CD4-positive, alpha-beta T cell treated with Interleukin-6 for 4 hours (primary cell): ENCODE measurements at regions not wholly inside any gene's neighbourhood (a gene's known extent, or its start where the extent isn't known, plus 50 kb on each side); places are given as distances from the start of the nearest gene placed in this dataset.
"Not testable (repeated sequence)": the region's sequence is repeated elsewhere in the genome, so short reads cannot be mapped to it uniquely, and the experiment has no call there.

Source experiments
- DNase-seq: peaks from one replicate; pipeline ENCODE4 v3.0.0-alpha.2; 2020; ENCODE audit warnings: mixed read lengths

DNA sequence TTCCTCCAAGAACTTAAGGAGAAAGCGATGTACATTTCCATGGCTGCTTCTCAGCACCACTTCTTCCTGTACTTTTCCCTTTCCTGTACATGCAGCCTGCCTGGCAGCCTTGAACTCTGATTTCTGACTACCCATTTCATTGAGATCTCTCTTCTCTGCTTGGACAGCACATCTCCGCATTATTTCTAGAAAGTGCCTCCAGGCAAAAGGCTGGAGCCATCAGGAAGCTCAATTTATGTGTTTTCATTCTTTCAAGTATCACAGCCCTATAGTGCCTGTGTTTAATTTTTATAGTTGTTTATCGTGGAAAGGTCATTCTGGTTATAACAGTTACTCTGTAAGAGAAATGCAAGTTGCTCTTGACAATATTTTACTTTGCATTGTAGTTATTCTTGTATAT, 688.0 kb upstream of the ANKRD30A start:
- DNase-seq, result no peak

DNA sequence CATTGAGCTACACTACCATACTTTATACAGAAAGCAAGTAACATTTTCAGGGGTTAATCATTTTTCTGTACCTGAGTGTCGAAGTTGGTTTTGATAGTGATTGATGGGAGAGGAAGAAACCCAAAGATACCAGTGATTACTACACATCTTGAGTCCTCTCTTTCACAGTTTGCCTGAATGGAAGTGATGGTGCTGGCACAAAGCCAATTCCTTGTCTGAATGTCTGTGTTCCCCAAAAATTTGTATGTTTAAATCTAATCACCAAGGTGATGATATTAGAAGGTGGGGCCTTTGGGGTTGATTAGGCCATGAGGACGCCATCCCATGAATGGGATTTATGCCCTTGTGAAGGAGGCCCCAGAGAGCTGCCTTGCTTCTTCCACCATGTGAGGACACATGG, 696.9 kb upstream of the ANKRD30A start:
- DNase-seq, result no peak

DNA sequence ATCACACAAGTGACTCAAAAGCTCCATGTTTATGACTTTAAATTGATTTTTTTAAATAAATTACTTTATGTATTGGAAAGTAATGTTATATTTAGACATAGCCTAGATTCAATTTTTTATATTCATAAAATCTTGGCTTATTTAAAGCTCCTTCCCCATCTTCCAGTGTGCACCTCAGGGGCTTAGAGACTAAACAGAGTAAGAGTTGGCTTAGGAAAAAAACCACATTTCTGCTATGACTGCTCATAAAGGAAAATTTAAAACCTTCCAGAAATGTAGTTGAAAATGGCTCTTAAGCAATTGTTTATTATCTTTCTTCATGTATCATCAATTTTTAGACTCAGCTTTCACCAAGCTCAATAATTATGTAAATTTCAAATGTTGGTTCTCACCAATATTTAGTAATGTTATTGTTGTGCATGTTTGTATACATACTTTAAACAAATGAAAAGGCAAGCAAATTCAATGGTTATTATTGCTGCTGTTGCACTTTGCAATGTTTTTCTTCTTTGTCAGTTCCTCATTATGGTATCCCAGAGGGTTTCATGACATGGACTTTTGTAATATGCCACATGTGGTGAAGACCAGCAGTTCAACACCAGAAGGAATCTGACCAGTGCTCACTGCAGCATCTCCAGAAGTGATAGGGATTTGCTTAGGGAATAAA, 700.1 kb upstream of the ANKRD30A start:
- no peak for DNase-seq

DNA sequence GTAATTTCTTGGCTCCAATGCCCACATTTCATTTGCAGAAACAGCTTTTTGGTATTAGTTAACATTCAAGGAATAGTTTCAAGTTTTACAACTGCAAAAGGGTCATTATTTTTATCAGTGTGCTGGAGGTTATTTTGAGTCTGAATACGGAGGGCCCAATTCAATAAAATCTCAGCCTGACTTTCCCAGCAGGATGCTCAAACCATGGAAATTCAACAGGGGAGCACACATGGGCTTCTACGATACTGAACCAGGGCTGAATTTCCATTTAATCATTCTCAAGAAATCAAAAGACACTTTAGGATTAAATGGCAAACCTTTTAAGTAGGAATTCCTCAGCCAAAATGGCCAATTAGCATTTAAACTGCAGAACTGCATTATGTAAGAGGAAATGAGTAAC, 700.9 kb upstream of the ANKRD30A start:
- DNase-seq, result no peak

DNA sequence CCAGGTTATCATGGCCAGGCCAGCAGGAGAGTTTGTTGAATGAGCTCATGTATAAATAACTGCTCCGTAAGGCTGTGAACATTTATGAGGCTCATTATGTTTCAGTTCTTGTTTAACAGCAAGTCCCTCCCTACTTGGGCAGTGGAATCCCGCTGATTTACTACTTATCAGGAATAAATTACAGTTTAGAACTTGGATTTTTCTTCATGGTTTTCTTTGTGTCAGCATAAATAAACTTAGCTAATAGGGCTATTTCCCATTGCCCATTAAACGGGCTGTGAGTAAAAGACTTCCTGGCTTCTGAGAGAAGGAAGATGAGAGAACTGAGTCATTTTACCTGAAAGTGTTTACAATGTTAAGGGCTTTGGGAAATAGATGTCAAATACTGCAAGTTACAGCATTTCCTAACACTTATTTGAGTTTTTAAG, 701.6 kb upstream of the ANKRD30A start:
- DNase-seq, result no peak

DNA sequence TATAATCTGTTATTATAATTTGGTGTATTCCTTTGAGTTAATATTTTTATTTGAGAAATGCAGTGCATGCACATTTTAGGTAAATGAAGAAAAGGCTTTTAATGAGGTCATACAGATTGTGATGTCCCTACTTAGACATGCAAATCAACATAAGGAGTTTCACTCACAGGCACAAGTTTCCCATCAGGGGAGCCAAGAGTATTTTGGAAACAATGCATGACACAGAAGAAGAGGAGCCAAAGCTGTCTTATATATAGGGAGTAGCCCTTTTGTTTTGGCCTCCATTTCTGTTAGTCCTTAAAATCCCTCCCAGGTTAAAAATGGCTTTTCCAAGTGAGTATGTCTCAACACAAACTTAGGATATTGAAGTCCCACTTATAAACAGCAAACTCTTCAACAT, 703.4 kb upstream of the ANKRD30A start:
- DNase-seq, result no peak

DNA sequence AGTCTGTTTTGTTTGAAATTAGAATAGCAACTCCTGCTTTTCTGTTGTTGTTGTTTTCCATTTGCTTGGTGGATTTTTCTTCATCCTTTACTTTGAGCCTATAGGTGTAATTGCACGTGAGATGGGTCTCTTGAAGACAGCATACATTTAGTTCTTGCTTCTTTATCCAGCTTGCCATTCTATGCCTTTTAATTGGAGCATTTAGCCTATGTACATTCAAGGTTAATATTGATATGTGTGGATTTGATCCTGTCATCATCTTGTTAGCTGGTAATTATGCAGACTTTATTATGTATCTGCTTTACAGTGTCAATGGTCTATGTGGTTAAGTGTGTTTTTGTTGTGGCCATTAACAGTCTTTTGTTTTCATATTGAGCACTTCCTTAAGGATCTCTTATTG, 708.9 kb upstream of the ANKRD30A start:
- DNase-seq, result no peak

DNA sequence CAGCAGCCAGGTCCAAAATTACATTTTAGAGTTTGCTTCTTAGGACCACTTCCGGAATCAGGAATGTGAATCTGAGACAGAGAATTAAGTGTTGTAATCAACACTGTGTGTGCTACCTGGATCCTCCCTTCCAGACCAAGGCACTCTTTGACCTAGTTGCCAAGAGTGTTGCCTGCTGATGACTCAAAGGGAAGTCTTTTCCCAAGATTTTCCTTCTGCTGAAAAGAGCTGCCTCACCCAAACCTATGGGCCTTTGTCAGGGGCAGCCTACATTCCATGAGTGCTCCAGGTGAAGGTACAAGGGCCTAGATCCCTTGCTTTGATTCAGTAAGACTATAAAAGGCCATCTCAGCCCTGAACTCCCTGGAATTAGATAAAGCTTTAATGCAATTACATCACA, 712.5 kb upstream of the ANKRD30A start:
- DNase-seq, result no peak

DNA sequence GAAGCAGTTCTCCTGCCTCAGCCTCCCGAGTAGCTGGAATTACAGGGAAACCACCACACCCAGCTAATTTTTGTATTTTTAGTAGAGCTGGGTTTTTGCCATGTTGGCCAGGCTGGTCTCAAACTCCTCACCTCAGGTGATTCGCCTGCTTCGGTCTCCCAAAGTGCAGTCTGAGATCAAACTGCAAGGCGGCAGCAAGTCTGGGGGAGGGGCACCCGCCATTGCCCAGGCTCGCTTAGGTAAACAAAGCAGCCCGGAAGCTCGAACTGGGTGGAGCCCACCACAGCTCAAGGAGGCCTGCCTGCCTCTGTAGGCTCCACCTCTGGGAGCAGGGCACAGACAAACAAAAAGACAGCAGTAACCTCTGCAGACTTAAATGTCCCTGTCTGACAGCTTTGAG, 725.2 kb upstream of the ANKRD30A start:
- DNase-seq, result not testable (repeated sequence)

DNA sequence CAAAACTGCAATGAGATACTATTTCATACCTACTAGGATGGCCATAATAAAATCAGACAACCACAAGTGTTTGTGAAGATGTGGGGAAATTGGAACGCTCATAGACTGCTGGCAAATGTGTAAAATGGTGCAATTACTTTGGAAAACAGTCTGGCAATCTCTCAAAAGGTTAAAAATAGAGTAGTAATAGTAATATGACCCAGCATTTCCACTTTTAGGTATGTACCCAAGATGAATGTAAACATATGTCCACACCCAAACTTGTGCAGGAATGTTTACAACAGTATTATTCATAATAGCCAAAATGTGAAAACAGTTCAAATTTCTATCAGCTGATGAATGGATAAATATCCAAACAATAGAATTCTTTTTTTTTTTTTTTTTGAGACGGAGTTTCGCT, 731.6 kb upstream of the ANKRD30A start:
- no peak for DNase-seq

DNA sequence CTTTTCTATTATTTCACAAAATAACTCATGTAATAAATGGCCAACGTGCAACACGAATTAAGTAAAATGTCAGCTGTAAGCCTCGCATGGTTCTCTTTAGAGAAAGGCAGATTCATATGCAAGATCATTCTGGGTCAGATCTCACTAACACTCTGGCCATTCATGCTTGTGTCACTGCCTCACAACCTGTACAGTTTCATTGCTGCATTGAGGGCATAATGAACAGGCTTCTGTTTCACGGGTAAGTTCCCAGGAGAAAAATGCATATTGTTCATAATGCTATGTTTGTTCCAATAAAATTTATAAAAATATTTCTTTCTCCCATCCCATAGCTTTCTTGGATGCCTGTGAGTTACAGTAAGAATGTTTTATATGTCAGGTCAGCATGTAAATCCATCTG, 734.0 kb upstream of the ANKRD30A start:
- DNase-seq, result no peak

DNA sequence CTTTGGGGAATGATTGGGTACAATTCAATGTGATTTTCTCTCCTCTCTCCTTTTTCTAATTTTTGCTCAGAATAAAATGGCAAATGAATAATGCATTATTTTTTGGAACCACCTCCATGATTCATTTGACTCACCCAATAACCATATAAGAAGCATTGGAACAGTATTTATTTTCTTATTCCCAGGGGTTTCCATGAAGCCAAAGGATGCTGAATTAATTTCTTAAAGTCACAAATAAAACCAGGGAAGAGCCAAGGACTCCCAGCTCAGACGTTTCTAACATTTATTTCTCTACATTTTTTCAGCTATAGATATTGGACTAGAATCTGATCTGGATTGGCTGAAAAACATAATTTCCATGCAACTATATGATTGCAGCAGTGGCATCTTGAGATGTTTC, 735.2 kb upstream of the ANKRD30A start:
- DNase-seq, result no peak

DNA sequence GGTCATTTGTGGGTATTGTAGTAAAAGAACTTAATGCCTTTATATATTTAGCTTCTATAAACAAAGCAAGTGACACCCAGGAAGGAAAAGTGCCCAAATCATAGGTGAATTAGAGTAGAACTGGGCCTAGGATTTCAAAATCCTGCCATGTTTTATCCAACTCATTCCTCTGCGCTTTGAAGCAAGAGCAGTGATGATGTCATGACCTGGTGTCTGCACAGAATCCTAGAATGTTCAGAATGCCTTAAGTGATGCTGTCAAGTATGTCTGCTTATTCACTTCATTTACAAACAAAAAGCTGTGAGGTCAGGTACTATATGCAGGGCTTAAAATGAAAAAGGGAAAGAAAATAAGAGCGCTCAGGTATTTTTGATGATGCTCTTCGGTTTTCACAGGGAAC, 737.2 kb upstream of the ANKRD30A start:
- DNase-seq, result no peak

DNA sequence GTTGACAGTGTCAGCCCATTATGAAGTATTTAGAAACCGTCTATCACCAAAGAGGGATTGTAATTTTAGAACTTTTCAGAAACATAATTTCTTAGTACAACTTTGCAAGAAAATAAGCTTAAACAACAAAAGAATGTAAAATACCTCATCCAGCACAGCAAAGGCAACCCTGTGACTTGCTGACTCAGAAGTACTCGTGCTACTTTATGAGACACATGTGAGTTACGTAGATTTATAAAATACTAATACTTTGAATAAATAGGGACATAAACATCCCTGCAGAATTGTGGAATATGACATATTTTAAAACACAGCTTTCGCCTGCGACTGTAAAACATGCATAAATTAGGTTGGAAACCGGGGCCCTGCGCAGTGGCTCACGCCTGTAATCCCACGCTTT, 739.7 kb upstream of the ANKRD30A start:
- DNase-seq, result no peak

DNA sequence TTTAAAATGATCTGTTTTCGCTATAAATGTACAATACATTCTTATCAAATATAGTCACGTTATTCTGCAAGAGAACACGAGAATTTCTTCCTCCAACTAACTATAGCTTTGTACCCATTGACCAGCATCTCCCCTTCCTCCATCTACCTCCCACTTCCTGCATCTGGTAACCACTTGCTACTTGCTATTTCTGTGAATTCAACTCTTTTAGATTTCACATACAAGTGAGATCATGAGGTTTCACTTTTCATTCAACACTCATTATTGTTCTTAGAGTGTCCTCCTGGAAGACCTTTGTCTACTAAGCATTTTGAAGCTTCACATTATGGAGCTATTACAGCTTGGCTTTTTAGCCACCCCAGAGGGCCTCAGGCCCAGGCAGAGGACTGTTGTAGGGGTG, 741.3 kb upstream of the FZD8 start:
- DNase-seq, result no peak

DNA sequence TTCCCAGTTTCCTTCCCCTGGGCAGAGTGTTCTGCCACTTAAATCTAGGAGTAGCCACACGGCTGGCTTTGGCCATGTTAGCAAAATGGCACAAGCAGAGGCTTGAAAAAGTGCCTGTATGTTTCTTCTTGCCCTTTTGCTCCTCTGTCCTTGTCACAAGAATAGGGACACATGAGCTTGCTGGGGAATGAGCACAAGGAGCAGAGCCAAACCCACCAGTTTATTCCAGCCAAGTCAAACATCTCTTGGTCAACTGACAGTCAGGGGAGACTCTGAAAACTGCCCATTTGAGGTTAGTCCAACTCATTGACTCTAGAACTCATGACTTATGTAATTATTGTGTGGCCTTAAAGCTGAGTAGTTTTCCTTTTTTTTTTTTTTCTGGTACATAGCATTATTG, 739.7 kb upstream of the FZD8 start:
- no peak for DNase-seq

DNA sequence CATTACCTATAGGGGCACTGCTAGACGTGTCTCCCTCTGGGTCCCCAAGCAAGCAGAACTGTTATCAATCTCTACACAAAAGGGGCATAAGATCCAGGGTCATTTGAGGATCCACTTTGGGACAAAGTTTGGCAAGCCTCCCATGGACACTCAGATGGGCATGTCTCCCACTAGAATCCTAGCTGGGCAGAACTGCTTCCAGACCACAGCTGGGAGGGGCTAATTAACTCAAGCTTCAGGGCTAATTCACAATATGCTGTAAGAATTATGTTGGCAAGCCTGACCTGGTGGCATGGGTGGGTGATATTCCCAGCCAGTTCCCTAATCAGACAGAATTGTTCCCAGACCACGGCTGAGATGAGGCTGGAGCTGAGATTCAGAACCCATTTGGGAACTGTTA, 738.4 kb upstream of the FZD8 start:
- DNase-seq, result no peak

DNA sequence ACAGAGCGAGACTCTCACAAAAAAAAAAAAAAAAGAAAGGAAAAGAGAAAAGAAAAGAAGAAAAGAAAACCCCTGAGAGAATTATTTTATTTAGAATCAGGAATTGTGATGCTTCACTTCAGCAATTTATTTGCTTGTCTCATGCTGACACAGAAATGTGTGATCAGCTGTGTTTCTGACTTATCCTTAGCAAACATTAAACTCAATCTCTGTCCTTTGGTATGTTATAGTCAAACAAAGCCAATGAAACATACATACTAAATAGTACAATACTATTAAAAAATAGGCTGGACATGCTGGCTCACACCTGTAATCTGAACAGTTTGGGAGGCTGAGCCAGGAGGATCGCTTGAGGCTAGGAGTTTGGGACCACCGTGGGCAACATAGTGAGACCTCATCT, 733.0 kb upstream of the FZD8 start:
- DNase-seq, result no peak

DNA sequence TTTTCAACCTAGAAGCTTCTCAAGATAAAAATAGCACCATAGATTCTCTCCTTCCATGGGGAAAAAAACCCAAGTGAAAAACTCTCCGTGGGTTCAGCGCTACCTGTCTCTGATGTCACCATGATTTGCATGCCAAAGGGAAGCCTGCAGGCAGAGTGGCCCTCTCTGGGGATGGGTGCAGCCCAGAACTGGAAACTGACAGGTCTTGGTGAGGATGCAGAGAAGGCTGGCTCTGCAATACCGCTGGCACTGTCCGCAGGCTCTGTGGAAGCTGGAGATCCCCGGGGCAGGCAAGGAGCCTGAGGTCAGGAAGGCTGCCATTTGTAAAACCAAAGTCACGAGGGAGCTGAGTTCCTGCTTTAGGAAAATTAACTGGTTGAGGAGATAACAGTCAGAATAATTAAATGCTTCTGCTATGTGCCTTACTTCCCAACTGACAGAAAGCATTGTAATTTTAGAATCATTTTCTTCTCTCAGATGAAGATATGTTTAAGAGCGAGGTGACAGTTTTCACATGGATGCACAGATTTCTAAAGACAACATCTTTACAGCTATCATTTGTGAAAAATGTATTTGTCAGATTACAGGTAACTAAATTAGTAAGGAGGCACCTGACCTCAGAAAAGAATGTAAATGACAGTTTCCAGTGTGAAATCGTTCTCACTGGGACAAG, 731.5 kb upstream of the FZD8 start:
- no peak for DNase-seq

DNA sequence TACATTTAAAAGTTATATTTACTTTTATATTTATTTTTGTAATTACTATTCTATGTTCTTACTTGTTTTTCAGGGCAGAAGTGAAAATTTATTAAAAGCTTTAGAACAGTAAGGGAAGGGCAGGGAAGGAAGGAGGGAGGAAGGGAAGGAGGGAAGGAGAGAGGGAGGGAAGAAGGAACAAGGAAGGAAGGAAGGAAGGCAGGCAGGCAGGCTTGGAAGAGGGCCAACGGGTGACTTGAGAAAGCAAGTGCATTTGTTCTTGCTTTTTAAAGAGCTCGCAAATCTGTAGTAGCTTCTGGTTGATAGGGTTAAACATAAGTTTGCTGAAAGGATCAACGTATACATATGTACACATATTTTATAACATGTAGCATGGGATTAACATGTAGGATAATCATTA, 725.3 kb upstream of the FZD8 start:
- DNase-seq, result no peak

DNA sequence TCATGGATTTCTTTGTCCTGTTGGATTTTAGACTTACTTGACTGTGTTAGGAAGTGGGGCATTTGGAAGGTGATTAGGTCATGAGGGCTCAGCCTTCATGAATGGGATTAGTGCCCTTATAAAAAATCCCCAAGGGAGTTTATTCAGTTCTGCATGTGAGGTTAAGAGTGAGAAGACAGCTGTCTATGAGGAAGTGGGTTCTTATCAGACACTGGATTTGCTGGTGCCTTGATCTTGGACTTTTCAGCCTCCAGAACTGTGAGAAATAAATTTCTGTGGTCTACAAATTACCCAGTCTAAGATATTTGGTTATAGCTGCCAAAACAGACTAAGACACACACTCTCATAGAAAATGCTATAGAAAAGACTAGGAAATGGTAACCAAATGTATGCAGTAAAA, 724.7 kb upstream of the FZD8 start:
- no peak for DNase-seq

DNA sequence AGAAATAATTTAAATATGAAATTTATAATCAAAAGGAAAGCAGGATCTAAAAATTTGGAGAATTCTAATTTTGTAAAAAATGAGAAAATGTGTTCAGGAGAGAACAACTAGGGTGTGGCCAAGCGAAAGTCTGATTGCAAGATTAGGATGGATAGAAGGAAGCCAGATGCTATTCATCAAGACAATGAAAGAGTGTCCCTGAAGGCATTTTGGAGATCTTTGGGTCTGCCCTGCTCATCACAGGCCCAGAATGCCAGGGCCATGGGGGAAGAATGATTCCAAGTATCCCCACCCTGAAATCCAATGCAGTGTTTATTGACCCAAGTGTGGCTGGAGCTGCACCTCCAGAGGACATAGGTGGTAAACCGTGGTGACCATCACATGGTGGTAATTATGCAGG, 724.0 kb upstream of the FZD8 start:
- no peak for DNase-seq

DNA sequence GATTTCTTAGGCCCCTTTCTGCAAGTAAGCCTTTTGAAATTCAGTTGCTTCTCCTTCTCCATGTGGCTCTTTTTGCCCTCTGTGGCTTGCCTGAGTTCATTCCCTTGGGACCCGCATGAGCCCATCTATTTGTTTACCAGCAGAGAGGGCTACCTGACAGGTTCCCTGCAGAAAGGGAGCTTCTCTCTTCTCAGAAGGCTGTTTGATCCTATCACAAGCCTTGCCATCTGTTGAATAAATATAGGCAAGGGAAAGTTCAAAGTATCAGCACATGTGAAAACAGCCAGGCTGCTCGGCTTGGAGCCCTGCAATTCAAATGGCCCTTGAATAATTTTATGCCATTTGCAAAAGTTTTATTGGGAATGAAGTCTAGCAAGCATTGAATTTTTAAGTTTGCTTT, 720.2 kb upstream of the FZD8 start:
- DNase-seq, result no peak

DNA sequence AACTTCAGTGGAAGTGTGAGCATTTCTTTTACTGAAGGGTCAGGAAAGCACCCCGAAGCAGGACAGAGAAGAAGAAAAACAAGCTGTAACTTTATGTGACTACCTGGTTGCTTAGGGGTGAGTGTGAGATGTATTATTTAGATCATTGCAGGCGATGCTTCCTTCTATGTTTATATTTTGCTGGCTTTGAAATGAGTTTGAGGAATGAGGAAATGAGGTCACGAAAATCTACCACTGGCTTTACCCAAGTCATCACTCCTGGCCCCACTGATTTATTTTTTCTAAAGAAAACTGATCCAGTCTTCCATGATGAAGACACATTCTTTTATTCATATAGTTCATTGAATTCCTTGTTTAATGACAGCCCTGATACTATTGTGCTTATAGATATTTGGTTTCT, 716.6 kb upstream of the FZD8 start:
- no peak for DNase-seq

DNA sequence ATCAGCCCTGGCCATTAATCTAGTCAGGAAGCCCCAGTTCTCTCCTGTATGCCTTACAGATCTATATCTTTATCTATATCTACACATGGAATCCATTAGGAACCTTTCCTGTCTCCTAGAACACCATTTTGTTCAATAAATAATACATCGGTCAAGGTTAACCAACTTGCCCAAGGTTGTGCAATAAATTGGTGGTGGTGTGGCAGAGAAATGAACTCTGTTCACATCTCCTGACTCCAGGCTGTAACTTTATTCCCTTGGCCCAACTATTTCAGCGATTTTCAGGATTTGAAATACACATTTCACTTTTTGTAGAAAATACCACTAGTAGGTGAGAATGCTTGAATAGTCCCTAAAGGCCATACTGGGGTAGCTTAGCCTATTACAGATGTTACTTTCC, 712.5 kb upstream of the FZD8 start:
- DNase-seq, result no peak
